Activated naive CD4-positive, alpha-beta T cell treated with anti-CD3 and anti-CD28 coated beads, Interleukin-2, amount 50 U/mL, for 72 hours (primary cell): ENCODE measurements at regions not wholly inside any gene's neighbourhood (a gene's known extent, or its start where the extent isn't known, plus 50 kb on each side); places are given as distances from the start of the nearest gene placed in this dataset.
A peak's percentile ranks its signal among the peaks of the same experiment; 100 is the strongest.

Experiments used
- ATAC-seq, 2 donors: fragments of 150-1000 bp; cut with Tn5 transposase; 2 replicates each; pipeline ENCODE4 v1.10.0; 2021; ENCODE audit warnings: mild to moderate bottlenecking in 2 of 2, moderate library complexity in 2 of 2
- DNase-seq, 2 donors: peaks; one replicate each; pipeline ENCODE4 v3.0.0; 2021 to 2022; ENCODE audit warnings: low spot score in 2 of 2
- H3K27ac Mint-ChIP-seq, 2 donors: one replicate each; pipeline ENCODE4 v1.8.0; 2022; ENCODE audit warnings: mild to moderate bottlenecking in 2 of 2, mixed read lengths in 2 of 2
- H3K36me3 Mint-ChIP-seq, 2 donors: one replicate each; pipeline ENCODE4 v1.8.0; 2022; ENCODE audit warnings: mixed read lengths in 2 of 2
- H3K9me3 Mint-ChIP-seq, 2 donors: one replicate each; pipeline ENCODE4 v1.8.0; 2022; ENCODE audit warnings: mixed read lengths in 2 of 2

- DNase-seq = no peak
- no peak for ATAC-seq
- Mint-ChIP-seq H3K9me3 (peaks cover 0 to 4% of the 10 kb centered on the region in 2 donors), H3K36me3 (no peaks in the 10 kb centered on the region), H3K27ac (no peak overlapping the region)
Observed at GRCh38 chr5:103375350-103375749, 116.8 kb downstream of the MACIR start.

- DNase-seq (no peak), ATAC-seq (no peak)
- no peak overlapping the region for H3K27ac Mint-ChIP-seq
- H3K9me3 Mint-ChIP-seq = peaks cover 0 to 4% of the 10 kb centered on the region in 2 donors
- no peaks in the 10 kb centered on the region for H3K36me3 Mint-ChIP-seq
Observed at GRCh38 chr5:103374473-103374963, 116.0 kb downstream of the MACIR start.

- ATAC-seq = no peak
- peaks cover 0 to 7% of the 10 kb centered on the region in 2 donors for H3K9me3 Mint-ChIP-seq
- DNase-seq = no peak
- H3K36me3 Mint-ChIP-seq = peaks cover 0 to 3% of the 10 kb centered on the region in 2 donors
- H3K27ac Mint-ChIP-seq = no peak overlapping the region
Observed at GRCh38 chr5:103373597-103374472, 115.3 kb downstream of the MACIR start.

- DNase-seq (no peak), ATAC-seq (no peak)
- no peak overlapping the region for H3K27ac Mint-ChIP-seq
- H3K9me3 Mint-ChIP-seq = peaks cover 5 to 9% of the 10 kb centered on the region in 2 donors
- peaks cover 0 to 10% of the 10 kb centered on the region in 2 donors for H3K36me3 Mint-ChIP-seq
Observed at GRCh38 chr5:103371046-103371607, 112.6 kb downstream of the MACIR start.

- ATAC-seq = no peak
- no peak overlapping the region for H3K27ac Mint-ChIP-seq
- DNase-seq = no peak
- peaks cover 0 to 10% of the 10 kb centered on the region in 2 donors for H3K36me3 Mint-ChIP-seq
- peaks cover 5 to 9% of the 10 kb centered on the region in 2 donors for H3K9me3 Mint-ChIP-seq
Observed at GRCh38 chr5:103369125-103370120, 110.9 kb downstream of the MACIR start.

- ATAC-seq = no peak
- DNase-seq = no peak
- peaks cover 0 to 10% of the 10 kb centered on the region in 2 donors for H3K36me3 Mint-ChIP-seq
- peaks cover 5 to 9% of the 10 kb centered on the region in 2 donors for H3K9me3 Mint-ChIP-seq
- no peak overlapping the region for H3K27ac Mint-ChIP-seq
Observed at GRCh38 chr5:103367702-103368101, 109.1 kb downstream of the MACIR start.

- ATAC-seq = no peak
- Mint-ChIP-seq H3K27ac (no peak overlapping the region), H3K9me3 (peaks cover 5 to 9% of the 10 kb centered on the region in 2 donors), H3K36me3 (peaks cover 0 to 10% of the 10 kb centered on the region in 2 donors)
- DNase-seq = no peak
Observed at GRCh38 chr5:103366918-103367549, 108.5 kb downstream of the MACIR start.

- peaks cover 0 to 10% of the 10 kb centered on the region in 2 donors for H3K36me3 Mint-ChIP-seq
- no peak for DNase-seq
- no peak overlapping the region for H3K27ac Mint-ChIP-seq
- H3K9me3 Mint-ChIP-seq = peaks cover 5 to 8% of the 10 kb centered on the region in 2 donors
- ATAC-seq = no peak
Observed at GRCh38 chr5:103364074-103364473, 105.5 kb downstream of the MACIR start.

- peaks cover 0 to 3% of the 10 kb centered on the region in 2 donors for H3K9me3 Mint-ChIP-seq
- ATAC-seq (no peak), DNase-seq (no peak)
- no peak overlapping the region for H3K27ac Mint-ChIP-seq
- H3K36me3 Mint-ChIP-seq = no peaks in the 10 kb centered on the region
Observed at GRCh38 chr5:103362211-103362610, 103.6 kb downstream of the MACIR start.

- DNase-seq = no peak
- Mint-ChIP-seq H3K27ac (no peak overlapping the region), H3K9me3 (peaks cover 0 to 3% of the 10 kb centered on the region in 2 donors), H3K36me3 (no peaks in the 10 kb centered on the region)
- no peak for ATAC-seq
Observed at GRCh38 chr5:103360475-103360874, 101.9 kb downstream of the MACIR start.

GRCh38 chr5:103358305-103358995, 99.9 kb downstream of the MACIR start:
- ATAC-seq (no peak), DNase-seq (no peak)
- Mint-ChIP-seq H3K27ac (no peak overlapping the region), H3K9me3 (peaks cover 0 to 3% of the 10 kb centered on the region in 2 donors), H3K36me3 (no peaks in the 10 kb centered on the region)

- Mint-ChIP-seq H3K36me3 (no peaks in the 10 kb centered on the region), H3K27ac (no peak overlapping the region), H3K9me3 (peaks cover 0 to 3% of the 10 kb centered on the region in 2 donors)
- ATAC-seq (no peak), DNase-seq (no peak)
Observed at GRCh38 chr5:103357636-103358035, 99.1 kb downstream of the MACIR start.

- Mint-ChIP-seq H3K9me3 (peaks cover 0 to 3% of the 10 kb centered on the region in 2 donors), H3K36me3 (no peaks in the 10 kb centered on the region), H3K27ac (peak overlapping the region in 1 of 2 donors; percentile 2)
- ATAC-seq (peak in 1 of 2 donors; percentile 92), DNase-seq (no peak)
Observed at GRCh38 chr5:103356350-103357091, 98.0 kb downstream of the MACIR start.

- DNase-seq (no peak), ATAC-seq (no peak)
- H3K9me3 Mint-ChIP-seq = no peaks in the 10 kb centered on the region
- no peak overlapping the region for H3K27ac Mint-ChIP-seq
- no peaks in the 10 kb centered on the region for H3K36me3 Mint-ChIP-seq
Observed at GRCh38 chr5:103355579-103355978, 97.0 kb downstream of the MACIR start.

- H3K27ac Mint-ChIP-seq = no peak overlapping the region
- H3K9me3 Mint-ChIP-seq = no peaks in the 10 kb centered on the region
- ATAC-seq (no peak), DNase-seq (no peak)
- no peaks in the 10 kb centered on the region for H3K36me3 Mint-ChIP-seq
Observed at GRCh38 chr5:103354446-103354845, 95.9 kb downstream of the MACIR start.
